ENCODE measurements at regions not wholly inside any gene's neighbourhood (a gene's known extent, or its start where the extent isn't known, plus 50 kb on each side); places are given as distances from the start of the nearest gene placed in this dataset.
A peak's percentile ranks its signal among the peaks of the same experiment; 100 is the strongest.

- H3K4me1 ChIP-seq (ENCODE audit: control insufficient read depth in 1 of 2, extremely low read depth in 1 of 2, insufficient read depth in 2 of 2, low read length in 2 of 2), result peaks cover 0 to 3% of the 10 kb centered on the region in 2 experiments
- no peaks in the 10 kb centered on the region for H3K36me3 Mint-ChIP-seq
- peak overlapping the region; percentile 62 to 75 for H3K27ac Mint-ChIP-seq
- H3K4me3 ChIP-seq (ENCODE audit: control insufficient read depth in 1 of 2, extremely low read depth in 1 of 2, low read length in 1 of 2), result no peak overlapping the region
- ChIA-PET POLR2A (no interaction called here), CTCF (interaction anchor here in 1 of 2 donors (0.7 to 0.9 kb wide), 2 partner anchors 8 to 75 kb away, joined by 3 read pairs; no protein-coding TSS in a partner anchor)
- H3K4me1 Mint-ChIP-seq, result peaks cover 6 to 23% (median 21%) of the 10 kb centered on the region in 3 donors
- H3K9me3 ChIP-seq, result no peaks in the 10 kb centered on the region
- no peaks in the 10 kb centered on the region for H3K9me3 Mint-ChIP-seq
- peak overlapping the region; percentile 30 for H3K27ac ChIP-seq (ENCODE audit: low read length)
- DNase-seq (peak in 21 of 35 experiments; percentile 5 to 84 (median 18)), ATAC-seq (replicated peaks in 1 of 4) (peak; percentile 49 to 88 (median 72))
- no peak overlapping the region for H3K4me3 Mint-ChIP-seq
- H3K27me3 ChIP-seq (replicated peaks in 1 of 2; ENCODE audit: control insufficient read depth in 2 of 2, extremely low read depth in 1 of 2, insufficient read depth in 2 of 2, low read length in 1 of 2), result no peaks in the 10 kb centered on the region
- no peaks in the 10 kb centered on the region for H3K36me3 ChIP-seq (ENCODE audit: control insufficient read depth in 2 of 2, extremely low read depth in 1 of 2, insufficient read depth in 1 of 2, low read length in 1 of 2)
- H3K27me3 Mint-ChIP-seq, result no peaks in the 10 kb centered on the region
- WGBS (ENCODE audit: insufficient coverage), result 100% methylated on average over 3 of the region's 9 CpGs
These were observed 82.9 kb upstream of the RNF152 start for GRCh38 chr18:61975526-61976326.

- Mint-ChIP-seq H3K27ac (peak overlapping the region in 1 of 2 donors; percentile 22), H3K9me3 (no peaks in the 10 kb centered on the region), H3K36me3 (no peaks in the 10 kb centered on the region), H3K4me1 (peaks cover 6 to 18% (median 18%) of the 10 kb centered on the region in 3 donors), H3K4me3 (no peak overlapping the region), H3K27me3 (no peaks in the 10 kb centered on the region)
- DNase-seq, result no peak
- no peaks in the 10 kb centered on the region for H3K36me3 ChIP-seq (ENCODE audit: control insufficient read depth in 2 of 2, extremely low read depth in 1 of 2, insufficient read depth in 1 of 2, low read length in 1 of 2)
- H3K4me1 ChIP-seq (ENCODE audit: control insufficient read depth in 1 of 2, extremely low read depth in 1 of 2, insufficient read depth in 2 of 2, low read length in 2 of 2), result peaks cover 0 to 3% of the 10 kb centered on the region in 2 experiments
- 100% methylated on average over 1 of the region's 6 CpGs for WGBS (ENCODE audit: insufficient coverage)
- CTCF ChIA-PET, result no interaction called here
- no peak overlapping the region for H3K27ac ChIP-seq (ENCODE audit: low read length)
- no peak overlapping the region for H3K4me3 ChIP-seq (ENCODE audit: control insufficient read depth in 1 of 2, extremely low read depth in 1 of 2, low read length in 1 of 2)
- POLR2A ChIA-PET, result no interaction called here
- H3K27me3 ChIP-seq (replicated peaks in 1 of 2; ENCODE audit: control insufficient read depth in 2 of 2, extremely low read depth in 1 of 2, insufficient read depth in 2 of 2, low read length in 1 of 2), result no peaks in the 10 kb centered on the region
- no peaks in the 10 kb centered on the region for H3K9me3 ChIP-seq
- no peak for ATAC-seq (replicated peaks in 1 of 4)
These were observed 80.7 kb upstream of the RNF152 start for GRCh38 chr18:61973273-61974115.

GRCh38 chr18:61972389-61973264 lies 79.8 kb upstream of the RNF152 start:
- Mint-ChIP-seq H3K27ac (peak overlapping the region; percentile 71 to 72), H3K27me3 (no peaks in the 10 kb centered on the region), H3K9me3 (no peaks in the 10 kb centered on the region), H3K4me3 (no peak overlapping the region), H3K36me3 (no peaks in the 10 kb centered on the region), H3K4me1 (peaks cover 6 to 18% (median 16%) of the 10 kb centered on the region in 3 donors)
- H3K27me3 ChIP-seq (replicated peaks in 1 of 2; ENCODE audit: control insufficient read depth in 2 of 2, extremely low read depth in 1 of 2, insufficient read depth in 2 of 2, low read length in 1 of 2), result no peaks in the 10 kb centered on the region
- no peak for ATAC-seq (replicated peaks in 1 of 4)
- DNase-seq, result no peak
- ChIA-PET POLR2A (no interaction called here), CTCF (no interaction called here)
- H3K4me3 ChIP-seq (ENCODE audit: control insufficient read depth in 1 of 2, extremely low read depth in 1 of 2, low read length in 1 of 2), result no peak overlapping the region
- H3K9me3 ChIP-seq, result no peaks in the 10 kb centered on the region
- peaks cover 0 to 3% of the 10 kb centered on the region in 2 experiments for H3K4me1 ChIP-seq (ENCODE audit: control insufficient read depth in 1 of 2, extremely low read depth in 1 of 2, insufficient read depth in 2 of 2, low read length in 2 of 2)
- no peak overlapping the region for H3K27ac ChIP-seq (ENCODE audit: low read length)
- no peaks in the 10 kb centered on the region for H3K36me3 ChIP-seq (ENCODE audit: control insufficient read depth in 2 of 2, extremely low read depth in 1 of 2, insufficient read depth in 1 of 2, low read length in 1 of 2)
- WGBS (ENCODE audit: insufficient coverage), result 90% methylated on average over 3 of the region's 4 CpGs

GRCh38 chr18:61967252-61967891 lies 74.6 kb upstream of the RNF152 start:
- WGBS (ENCODE audit: insufficient coverage), result 98% methylated on average over 8 of the region's 9 CpGs
- POLR2A ChIA-PET, result no interaction called here
- Histone ChIP-seq H3K36me3 (ENCODE audit: control insufficient read depth in 2 of 2, extremely low read depth in 1 of 2, insufficient read depth in 1 of 2, low read length in 1 of 2) (no peaks in the 10 kb centered on the region), H3K9me3 (no peaks in the 10 kb centered on the region), H3K27ac (ENCODE audit: low read length) (no peak overlapping the region), H3K4me1 (ENCODE audit: control insufficient read depth in 1 of 2, extremely low read depth in 1 of 2, insufficient read depth in 2 of 2, low read length in 2 of 2) (no peaks in the 10 kb centered on the region), H3K27me3 (replicated peaks in 1 of 2; ENCODE audit: control insufficient read depth in 2 of 2, extremely low read depth in 1 of 2, insufficient read depth in 2 of 2, low read length in 1 of 2) (no peaks in the 10 kb centered on the region), H3K4me3 (ENCODE audit: control insufficient read depth in 1 of 2, extremely low read depth in 1 of 2, low read length in 1 of 2) (no peak overlapping the region)
- Mint-ChIP-seq H3K36me3 (no peaks in the 10 kb centered on the region), H3K4me1 (peaks cover 0 to 4% (median 2%) of the 10 kb centered on the region in 3 donors), H3K27ac (no peak overlapping the region), H3K4me3 (no peak overlapping the region), H3K9me3 (no peaks in the 10 kb centered on the region), H3K27me3 (no peaks in the 10 kb centered on the region)
- ATAC-seq (replicated peaks in 1 of 4) (no peak), DNase-seq (no peak)
- CTCF ChIA-PET, result no interaction called here

GRCh38 chr18:61965311-61965710 lies 72.5 kb upstream of the RNF152 start:
- 96% methylated on average over 4 of the region's 6 CpGs for WGBS (ENCODE audit: insufficient coverage)
- CTCF ChIA-PET, result no interaction called here
- peaks cover 0 to 3% of the 10 kb centered on the region in 2 donors for H3K27me3 Mint-ChIP-seq

More at GRCh38 chr18:61965311-61965710, 72.5 kb upstream of the RNF152 start:
- no peaks in the 10 kb centered on the region for H3K36me3 ChIP-seq (ENCODE audit: control insufficient read depth in 2 of 2, extremely low read depth in 1 of 2, insufficient read depth in 1 of 2, low read length in 1 of 2)
- Mint-ChIP-seq H3K4me3 (no peak overlapping the region), H3K27ac (no peak overlapping the region), H3K36me3 (no peaks in the 10 kb centered on the region), H3K9me3 (no peaks in the 10 kb centered on the region), H3K4me1 (no peaks in the 10 kb centered on the region)
- DNase-seq (no peak), ATAC-seq (replicated peaks in 1 of 4) (no peak)
- H3K27me3 ChIP-seq (replicated peaks in 1 of 2; ENCODE audit: control insufficient read depth in 2 of 2, extremely low read depth in 1 of 2, insufficient read depth in 2 of 2, low read length in 1 of 2), result peaks cover 0 to 7% of the 10 kb centered on the region in 2 experiments
- H3K4me3 ChIP-seq (ENCODE audit: control insufficient read depth in 1 of 2, extremely low read depth in 1 of 2, low read length in 1 of 2), result no peak overlapping the region
- H3K4me1 ChIP-seq (ENCODE audit: control insufficient read depth in 1 of 2, extremely low read depth in 1 of 2, insufficient read depth in 2 of 2, low read length in 2 of 2), result no peaks in the 10 kb centered on the region
- H3K27ac ChIP-seq (ENCODE audit: low read length), result no peak overlapping the region
- H3K9me3 ChIP-seq, result no peaks in the 10 kb centered on the region
- POLR2A ChIA-PET, result no interaction called here

Data from T-cell (primary cell).